ENCODE measurements at regions not wholly inside any gene's neighbourhood (a gene's known extent, or its start where the extent isn't known, plus 50 kb on each side); places are given as distances from the start of the nearest gene placed in this dataset.

- DNase-seq, result no peak
- Histone ChIP-seq H3K4me3 (no peak overlapping the region), H3K9me3 (no peaks in the 10 kb centered on the region), H3K27ac (no peak overlapping the region), H3K36me3 (ENCODE audit: low read depth, missing control alignments) (no peaks in the 10 kb centered on the region), H3K27me3 (no peaks in the 10 kb centered on the region), H3K4me1 (no peaks in the 10 kb centered on the region)
- TF ChIP-seq CTCF (IDR thresholded peaks at IDR 0.05), result no peak
- no peak for TF ChIP-seq POLR2A (IDR thresholded peaks at IDR 0.05)
- intact Hi-C loops (cut with DNase I; ENCODE audit: low total_unique reads), result no loop called here
- 84 to 95% methylated on average over 9 of the region's 9 CpGs for WGBS, 2 donors
Observed at GRCh38 chr12:23424685-23425084, 524.8 kb downstream of the SOX5 start.

- TF ChIP-seq POLR2A (IDR thresholded peaks at IDR 0.05) (no peak), CTCF (IDR thresholded peaks at IDR 0.05) (no peak)
- 70 to 73% methylated on average over 6 of the region's 6 CpGs for WGBS, 2 donors
- intact Hi-C loops (cut with DNase I; ENCODE audit: low total_unique reads), result no loop called here
- no peaks in the 10 kb centered on the region for H3K27me3 ChIP-seq
- no peak overlapping the region for H3K27ac ChIP-seq
- H3K4me1 ChIP-seq, result no peaks in the 10 kb centered on the region
- H3K9me3 ChIP-seq, result no peaks in the 10 kb centered on the region
- H3K4me3 ChIP-seq, result no peak overlapping the region
- no peak for DNase-seq
- no peaks in the 10 kb centered on the region for H3K36me3 ChIP-seq (ENCODE audit: low read depth, missing control alignments)
Observed at GRCh38 chr12:23426328-23426727, 523.1 kb downstream of the SOX5 start.

- intact Hi-C loops (cut with DNase I; ENCODE audit: low total_unique reads), result no loop called here
- Histone ChIP-seq H3K4me3 (no peak overlapping the region), H3K27me3 (no peaks in the 10 kb centered on the region), H3K4me1 (no peaks in the 10 kb centered on the region), H3K9me3 (no peaks in the 10 kb centered on the region), H3K27ac (no peak overlapping the region), H3K36me3 (ENCODE audit: low read depth, missing control alignments) (no peaks in the 10 kb centered on the region)
- WGBS, 2 donors, result 87 to 92% methylated on average over 6 of the region's 6 CpGs
- DNase-seq, result no peak
- no peak for TF ChIP-seq CTCF (IDR thresholded peaks at IDR 0.05)
- no peak for TF ChIP-seq POLR2A (IDR thresholded peaks at IDR 0.05)
Observed at GRCh38 chr12:23428758-23429157, 520.7 kb downstream of the SOX5 start.

GRCh38 chr12:23431006-23431405 lies 518.5 kb downstream of the SOX5 start:
- no peak for DNase-seq
- intact Hi-C loops (cut with DNase I; ENCODE audit: low total_unique reads), result no loop called here
- H3K36me3 ChIP-seq (ENCODE audit: low read depth, missing control alignments), result no peaks in the 10 kb centered on the region
- no peak for TF ChIP-seq POLR2A (IDR thresholded peaks at IDR 0.05)
- no peak for TF ChIP-seq CTCF (IDR thresholded peaks at IDR 0.05)
- H3K27me3 ChIP-seq, result no peaks in the 10 kb centered on the region
- no peaks in the 10 kb centered on the region for H3K9me3 ChIP-seq
- H3K4me3 ChIP-seq, result no peak overlapping the region
- no peaks in the 10 kb centered on the region for H3K4me1 ChIP-seq
- no peak overlapping the region for H3K27ac ChIP-seq
- WGBS, 2 donors, result 75 to 88% methylated on average over 1 of the region's 1 CpG

- Histone ChIP-seq H3K4me3 (no peak overlapping the region), H3K27me3 (no peaks in the 10 kb centered on the region), H3K9me3 (no peaks in the 10 kb centered on the region), H3K4me1 (no peaks in the 10 kb centered on the region), H3K27ac (no peak overlapping the region), H3K36me3 (ENCODE audit: low read depth, missing control alignments) (no peaks in the 10 kb centered on the region)
- intact Hi-C loops (cut with DNase I; ENCODE audit: low total_unique reads), result no loop called here
- DNase-seq, result no peak
- no peak for TF ChIP-seq CTCF (IDR thresholded peaks at IDR 0.05)
- no peak for TF ChIP-seq POLR2A (IDR thresholded peaks at IDR 0.05)
Observed at GRCh38 chr12:23433121-23433520, 516.3 kb downstream of the SOX5 start.

All from testis (tissue), 2 donors.